HL-60 (cell line): ENCODE measurements at regions not wholly inside any gene's neighbourhood (a gene's known extent, or its start where the extent isn't known, plus 50 kb on each side); places are given as distances from the start of the nearest gene placed in this dataset.
"Not testable (repeated sequence)": the region's sequence is repeated elsewhere in the genome, so short reads cannot be mapped to it uniquely, and the experiment has no call there.

ENCODE experiments used
- DNase-seq, 2 experiments: peaks; one replicate each; pipeline ENCODE4 v3.0.0-alpha.2; 2010 to 2020; ENCODE audit warnings: low read depth in 1 of 2, low spot score in 1 of 2
- H3K27ac ChIP-seq: fragments of 250-450 bp; sonication (Bioruptor Pico); replicated peaks from 2 replicates; pipeline ENCODE4 v1.5.1; 2020; ENCODE audit warnings: mild to moderate bottlenecking, moderate library complexity
- H3K27me3 ChIP-seq: fragments of 250-450 bp; sonication (Bioruptor Pico); 2 replicates; pipeline ENCODE4 v1.5.1; 2021; ENCODE audit warnings: mild to moderate bottlenecking, moderate library complexity; ENCODE audit not compliant: insufficient read depth, poor library complexity, severe bottlenecking
- H3K4me3 ChIP-seq: replicated peaks from 2 replicates; pipeline ENCODE4 v1.5.1; 2011; ENCODE audit warnings: mild to moderate bottlenecking, control low read depth, low read length; ENCODE audit not compliant: insufficient read depth
- CTCF ChIP-seq: IDR thresholded peaks from one replicate; pipeline ENCODE4 v1.5.1; 2011; ENCODE audit warnings: low read length, control low read depth, inconsistent platforms; ENCODE audit not compliant: insufficient read depth
- GABPA ChIP-seq: IDR thresholded peaks from 2 replicates; pipeline ENCODE4 v1.6.1; 2012; ENCODE audit warnings: low read depth
- POLR2AphosphoS5 ChIP-seq: IDR thresholded peaks from 2 replicates; pipeline ENCODE4 v1.6.1; 2012; ENCODE audit warnings: low read depth
- REST ChIP-seq: IDR thresholded peaks from 2 replicates; pipeline ENCODE4 v1.6.1; 2012; ENCODE audit warnings: low read depth; ENCODE audit not compliant: insufficient replicate concordance
- SPI1 ChIP-seq: IDR thresholded peaks from 2 replicates; pipeline ENCODE4 v1.6.1; 2012; ENCODE audit warnings: low read depth, mild to moderate bottlenecking, borderline replicate concordance

- no peak overlapping the region for H3K27ac ChIP-seq
- no peak overlapping the region for H3K4me3 ChIP-seq
- DNase-seq, result no peak
- TF ChIP-seq CTCF, result no peak
- no peak for TF ChIP-seq POLR2AphosphoS5
- TF ChIP-seq GABPA, result no peak
- TF ChIP-seq REST, result no peak
- no peak for TF ChIP-seq SPI1
- peaks cover 10% of the 10 kb centered on the region for H3K27me3 ChIP-seq
Measured at GRCh38 chr5:1637639-1638481, 114.1 kb upstream of the LPCAT1 start.

DNA sequence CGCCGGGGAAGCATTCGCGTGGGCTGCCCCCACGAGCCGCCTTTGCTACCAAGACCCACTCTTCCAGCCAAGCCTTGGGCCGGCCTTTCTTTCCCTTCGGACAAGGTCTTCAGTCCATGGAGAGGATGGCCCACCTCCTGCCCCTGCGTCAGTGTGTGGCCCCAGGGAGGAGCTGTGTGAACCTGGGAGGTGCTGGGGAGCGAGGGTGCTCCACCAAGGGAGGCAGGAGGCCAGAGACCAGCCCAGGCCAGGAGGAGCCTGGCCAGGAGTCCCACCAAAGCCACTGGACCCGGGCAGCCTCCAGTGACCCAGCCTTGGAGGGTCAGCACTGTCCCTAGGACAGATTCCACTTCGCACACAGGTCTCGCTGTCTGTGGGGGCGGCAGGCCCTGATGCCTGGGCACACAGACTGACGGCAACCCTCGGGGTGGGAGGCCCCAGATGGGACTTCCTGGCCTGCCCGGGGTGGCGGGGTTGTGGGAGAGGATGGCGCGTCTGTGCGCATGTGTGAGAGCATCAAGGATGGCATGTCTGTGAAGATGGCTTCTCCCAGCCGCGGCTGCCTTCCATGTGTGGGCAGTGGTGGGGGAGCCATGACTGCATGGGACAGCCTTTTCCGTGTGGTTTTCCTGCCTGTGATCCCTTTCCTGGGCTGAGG lies 113.3 kb upstream of the LPCAT1 start:
- H3K27ac ChIP-seq, result no peak overlapping the region
- TF ChIP-seq SPI1 (no peak), GABPA (no peak), REST (no peak), POLR2AphosphoS5 (no peak), CTCF (no peak)
- peaks cover 10% of the 10 kb centered on the region for H3K27me3 ChIP-seq
- no peak for DNase-seq
- no peak overlapping the region for H3K4me3 ChIP-seq

DNA sequence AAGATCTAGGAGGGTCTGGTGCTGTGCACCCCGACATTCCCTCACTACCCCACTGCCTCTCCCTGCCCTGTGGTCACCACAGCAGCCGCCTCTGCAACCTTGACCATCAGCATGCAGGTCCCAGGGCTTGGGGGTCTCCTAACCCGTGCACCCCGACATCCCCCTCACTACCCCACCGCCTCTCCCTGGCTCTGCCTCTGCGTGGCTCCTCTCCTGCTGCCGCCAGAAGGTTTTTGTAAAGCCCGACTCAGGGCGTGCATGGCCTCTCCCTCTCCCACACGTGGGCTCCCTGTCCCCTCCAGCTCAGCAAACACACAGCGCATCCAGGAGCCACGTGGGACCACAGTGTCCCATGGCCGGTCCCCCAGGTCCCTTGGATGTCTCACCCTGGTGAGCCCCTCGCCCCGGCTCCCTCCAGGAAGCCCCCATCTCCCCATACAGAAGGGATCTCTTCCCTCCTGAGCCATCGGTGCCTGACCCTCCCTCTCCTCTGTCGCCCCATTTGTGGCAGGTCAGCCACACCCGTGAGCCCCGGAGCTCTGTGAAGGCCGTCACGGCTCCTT lies 112.5 kb upstream of the LPCAT1 start:
- not testable (repeated sequence) for H3K4me3 ChIP-seq, DNase-seq, H3K27ac ChIP-seq
- peaks cover 10% of the 10 kb centered on the region for H3K27me3 ChIP-seq

GRCh38 chr5:1635477-1635876 lies 111.7 kb upstream of the LPCAT1 start:
- H3K4me3 ChIP-seq, DNase-seq, H3K27ac ChIP-seq: not testable (repeated sequence)
- H3K27me3 ChIP-seq, result peaks cover 10% of the 10 kb centered on the region
